Uterus (tissue), 3 donors: ENCODE measurements at regions not wholly inside any gene's neighbourhood (a gene's known extent, or its start where the extent isn't known, plus 50 kb on each side); places are given as distances from the start of the nearest gene placed in this dataset.

Experiments used
- DNase-seq, 2 donors: peaks; one replicate each; pipeline ENCODE4 v3.0.0-alpha.2; 2019 to 2020
- H3K27ac ChIP-seq, 2 donors: fragments of 200-600 bp; sonication (generic); 1 replicate in 1 of 2; 2 replicates in 1 of 2; pipeline ENCODE4 v1.5.1; 2016 to 2018
- H3K27me3 ChIP-seq, 2 donors: fragments of 200-600 bp; sonication (generic); one replicate each; pipeline ENCODE4 v1.5.1; 2018 to 2019; ENCODE audit warnings: control low read depth in 1 of 2
- H3K36me3 ChIP-seq, 2 donors: fragments of 200-600 bp; sonication (generic); one replicate each; pipeline ENCODE4 v1.5.1; 2019; ENCODE audit warnings: control low read depth in 1 of 2
- H3K4me1 ChIP-seq, 2 donors: fragments of 200-600 bp; sonication (generic); one replicate each; pipeline ENCODE4 v1.5.1; 2018 to 2019; ENCODE audit warnings: control low read depth in 1 of 2
- H3K4me3 ChIP-seq, 2 donors: fragments of 200-600 bp; sonication (generic); 1 replicate in 1 of 2; 2 replicates in 1 of 2; pipeline ENCODE4 v1.5.1; 2018 to 2019; ENCODE audit warnings: mild to moderate bottlenecking in 1 of 2
- H3K9me3 ChIP-seq, 2 donors: fragments of 200-600 bp; sonication (generic); one replicate each; pipeline ENCODE4 v1.5.1; 2019; ENCODE audit warnings: control low read depth in 1 of 2
- CTCF ChIP-seq, 4 experiments: fragments of 200-600 bp in 2 of 4; fragments of 450-650 bp in 2 of 4; sonication (generic) in 2 of 4; IDR thresholded peaks; one replicate each; pipeline ENCODE4 v1.5.1; 2016 to 2019; ENCODE audit warnings: antibody characterized with exemption in 4 of 4, mild to moderate bottlenecking in 2 of 4, moderate library complexity in 1 of 4
- POLR2A ChIP-seq, 2 donors: fragments of 450-650 bp; IDR thresholded peaks; one replicate each; pipeline ENCODE4 v1.6.1; 2016; ENCODE audit warnings: antibody characterized with exemption in 2 of 2, mild to moderate bottlenecking in 1 of 2, moderate library complexity in 1 of 2
- intact Hi-C: fragments of 100-400 bp; cut with DNase I; formaldehyde crosslinking; loops from one replicate; pipeline ENCODE4 v1.15.1; 2023; ENCODE audit warnings: low total_unique reads
- donor health status: DM: yes; HTN: yes; CAD: no.

- Histone ChIP-seq H3K36me3 (no peaks in the 10 kb centered on the region), H3K4me3 (peak overlapping the region in 1 of 2 donors; percentile 33), H3K4me1 (peaks cover 0 to 12% of the 10 kb centered on the region in 2 donors), H3K27me3 (no peaks in the 10 kb centered on the region), H3K27ac (peak overlapping the region; percentile 87 to 95), H3K9me3 (no peaks in the 10 kb centered on the region)
- DNase-seq, result no peak
- TF ChIP-seq POLR2A (IDR thresholded peaks at IDR 0.05) (no peak), CTCF (IDR thresholded peaks at IDR 0.05) (no peak)
- intact Hi-C loops, result no loop called here
Observed at GRCh38 chr21:16180614-16181013, 450.8 kb downstream of the USP25 start.

GRCh38 chr21:16181018-16181417 lies 451.2 kb downstream of the USP25 start:
- intact Hi-C loops, result no loop called here

GRCh38 chr21:16185766-16186165 lies 456.0 kb downstream of the USP25 start:
- intact Hi-C loops, result no loop called here
- Histone ChIP-seq H3K4me3 (no peak overlapping the region), H3K4me1 (peaks cover 0 to 15% of the 10 kb centered on the region in 2 donors), H3K9me3 (peaks cover 0 to 5% of the 10 kb centered on the region in 2 donors), H3K36me3 (no peaks in the 10 kb centered on the region), H3K27ac (peak overlapping the region; percentile 87 to 95), H3K27me3 (no peaks in the 10 kb centered on the region)
- no peak for DNase-seq
- TF ChIP-seq POLR2A (IDR thresholded peaks at IDR 0.05), result no peak
- no peak for TF ChIP-seq CTCF (IDR thresholded peaks at IDR 0.05)

More at GRCh38 chr21:16181018-16181417, 451.2 kb downstream of the USP25 start:
- H3K4me1 ChIP-seq, result peaks cover 0 to 15% of the 10 kb centered on the region in 2 donors
- H3K36me3 ChIP-seq, result no peaks in the 10 kb centered on the region
- H3K9me3 ChIP-seq, result no peaks in the 10 kb centered on the region
- DNase-seq, result peak; percentile 39 to 80
- H3K27me3 ChIP-seq, result no peaks in the 10 kb centered on the region
- H3K4me3 ChIP-seq, result peak overlapping the region in 1 of 2 donors; percentile 33
- peak overlapping the region; percentile 87 to 95 for H3K27ac ChIP-seq
- TF ChIP-seq CTCF (IDR thresholded peaks at IDR 0.05) (no peak), POLR2A (IDR thresholded peaks at IDR 0.05) (no peak)

- TF ChIP-seq POLR2A (IDR thresholded peaks at IDR 0.05) (no peak), CTCF (IDR thresholded peaks at IDR 0.05) (no peak)
- Histone ChIP-seq H3K4me1 (peaks cover 0 to 15% of the 10 kb centered on the region in 2 donors), H3K4me3 (no peak overlapping the region), H3K36me3 (no peaks in the 10 kb centered on the region), H3K9me3 (peaks cover 0 to 5% of the 10 kb centered on the region in 2 donors), H3K27ac (peak overlapping the region; percentile 87 to 95), H3K27me3 (no peaks in the 10 kb centered on the region)
- DNase-seq, result no peak
- intact Hi-C loops, result no loop called here
Observed at GRCh38 chr21:16186742-16187141, 457.0 kb downstream of the USP25 start.

GRCh38 chr21:16187603-16188301 lies 458.0 kb downstream of the USP25 start:
- Histone ChIP-seq H3K36me3 (no peaks in the 10 kb centered on the region), H3K4me1 (peaks cover 0 to 15% of the 10 kb centered on the region in 2 donors), H3K27me3 (no peaks in the 10 kb centered on the region), H3K27ac (peak overlapping the region; percentile 87 to 95), H3K9me3 (peaks cover 0 to 5% of the 10 kb centered on the region in 2 donors), H3K4me3 (no peak overlapping the region)
- DNase-seq, result no peak
- TF ChIP-seq POLR2A (IDR thresholded peaks at IDR 0.05) (no peak), CTCF (IDR thresholded peaks at IDR 0.05) (no peak)
- intact Hi-C loops, result no loop called here
